Activated gamma-delta T cell (primary cell): ENCODE measurements at regions not wholly inside any gene's neighbourhood (a gene's known extent, or its start where the extent isn't known, plus 50 kb on each side); places are given as distances from the start of the nearest gene placed in this dataset.
"Not testable (repeated sequence)": the region's sequence is repeated elsewhere in the genome, so short reads cannot be mapped to it uniquely, and the experiment has no call there.

Source experiments
- DNase-seq: peaks from one replicate; lab custom pipeline; 2025; lab: John Stamatoyannopoulos, UW

- DNase-seq, result no peak
Observed at GRCh38 chr1:148357037-148357436, 126.1 kb downstream of the PPIAL4G start.

- DNase-seq, result no peak
Observed at GRCh38 chr1:148355976-148356375, 127.1 kb downstream of the PPIAL4G start.

- DNase-seq, result no peak
Observed at GRCh38 chr1:148354913-148355308, 128.2 kb downstream of the PPIAL4G start.

- no peak for DNase-seq
Observed at GRCh38 chr1:148354284-148354912, 128.7 kb downstream of the PPIAL4G start.

DNA sequence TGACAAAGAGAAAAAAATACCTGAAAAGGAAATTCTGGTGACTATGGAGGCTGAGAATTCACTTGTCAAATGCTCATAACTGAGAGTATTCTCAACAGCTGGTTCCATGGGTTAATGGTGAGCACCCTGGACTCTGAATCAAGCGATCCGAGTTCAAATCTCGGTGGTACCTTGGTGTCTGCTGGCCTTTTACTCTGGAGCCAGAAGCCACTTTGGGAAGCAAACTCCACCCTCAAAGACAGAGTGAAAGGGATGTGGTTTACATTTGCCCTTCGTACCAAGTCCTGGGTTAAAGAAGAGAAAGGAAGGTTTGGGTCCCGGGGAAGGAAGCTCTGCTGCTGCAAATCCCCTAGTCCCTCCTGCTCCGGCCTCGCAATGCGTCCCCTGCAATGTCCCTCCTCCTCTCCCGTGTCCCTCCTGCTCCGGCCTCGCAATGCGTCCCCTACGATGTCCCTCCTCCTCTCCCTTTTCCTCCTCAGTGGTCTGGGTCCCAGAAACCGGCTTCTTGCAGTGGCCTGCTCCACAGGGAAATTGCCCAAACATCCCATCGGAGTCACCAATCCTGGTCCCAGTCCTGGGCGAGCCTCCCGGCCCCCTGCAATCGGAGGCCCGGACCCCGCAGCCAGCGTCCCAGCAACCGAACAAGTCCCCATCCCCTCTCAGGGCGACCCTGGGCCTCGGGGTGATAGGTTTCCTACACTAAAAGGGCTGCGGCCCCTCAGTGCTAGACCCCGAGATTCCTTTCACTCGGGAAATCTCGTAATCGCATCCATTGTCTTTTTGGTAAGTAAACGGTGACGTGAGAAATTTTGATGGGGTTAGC lies 129.4 kb downstream of the PPIAL4G start:
- no peak for DNase-seq

DNA sequence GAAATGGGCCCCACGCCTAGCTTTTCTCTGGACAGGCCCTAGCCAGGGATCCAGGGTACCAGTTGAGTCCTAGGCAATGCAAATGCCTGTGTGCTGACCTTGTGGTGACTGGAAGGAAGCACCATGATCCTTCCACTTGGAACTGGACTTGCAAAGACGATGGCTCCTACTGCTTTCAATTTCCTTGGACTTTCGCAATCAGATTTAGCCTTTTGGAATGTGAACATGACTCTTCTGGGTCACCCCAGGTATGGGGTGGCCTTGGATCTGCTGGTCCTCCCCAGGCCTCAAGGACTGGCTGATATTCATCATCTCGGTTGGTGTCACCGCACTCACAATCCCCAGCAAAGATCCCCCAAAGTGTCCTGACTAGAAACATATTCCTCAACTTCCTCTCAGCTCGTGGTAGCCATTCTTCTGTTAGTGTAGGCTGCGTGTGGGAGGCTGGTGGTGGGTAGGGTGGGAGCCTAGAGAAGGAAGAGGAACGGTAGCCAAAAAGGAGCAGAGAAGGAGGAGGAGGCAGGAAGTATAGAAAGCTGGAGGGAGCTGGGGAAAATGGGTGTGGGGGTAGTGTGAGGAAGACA lies 130.5 kb downstream of the PPIAL4G start:
- no peak for DNase-seq

GRCh38 chr1:148347781-148348180 lies 135.3 kb downstream of the PPIAL4G start:
- no peak for DNase-seq

DNA sequence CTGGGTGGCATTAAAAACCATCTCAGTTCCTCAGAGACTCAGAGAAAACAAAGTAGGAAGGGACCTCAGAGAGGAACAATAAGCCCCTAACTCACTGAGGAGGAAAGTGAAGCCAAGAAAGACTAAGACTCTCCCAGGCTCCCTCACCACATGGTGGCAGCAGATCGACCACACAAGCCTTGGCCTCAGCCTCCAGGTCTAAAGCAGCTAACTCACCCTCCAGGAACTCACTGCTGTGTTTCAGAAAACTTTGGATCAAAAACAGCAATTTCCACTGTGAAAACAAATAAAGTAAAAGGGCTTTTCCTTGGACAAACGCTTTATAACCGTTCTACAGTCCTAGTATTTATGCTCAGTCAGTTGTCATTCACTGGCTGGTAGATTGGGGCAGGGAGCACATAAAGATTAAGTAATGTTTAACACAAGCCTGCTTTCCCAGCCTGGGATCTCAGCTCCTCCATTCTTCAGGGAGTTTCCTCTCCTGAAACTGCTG lies 137.4 kb downstream of the PPIAL4G start:
- not testable (repeated sequence) for DNase-seq

- not testable (repeated sequence) for DNase-seq
Observed at GRCh38 chr1:148344651-148345050, 138.5 kb downstream of the PPIAL4G start.

DNA sequence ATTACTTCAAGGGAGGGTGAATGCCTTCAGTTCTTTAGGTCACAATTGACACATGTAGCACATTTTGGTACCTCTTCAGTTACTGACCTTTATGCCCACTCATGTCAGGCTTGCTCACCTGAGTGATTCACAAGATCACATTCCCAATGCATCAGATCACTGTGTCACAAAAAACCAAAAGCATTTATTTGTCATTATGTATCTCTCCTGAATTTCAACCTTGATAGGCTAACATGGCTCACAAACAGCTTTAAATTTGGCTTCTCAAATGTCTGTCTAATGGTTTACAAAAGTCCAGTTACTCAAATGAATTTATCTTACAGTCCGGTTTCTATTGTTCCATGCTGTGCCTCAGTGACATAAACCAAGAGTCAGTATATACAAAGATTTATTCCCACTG lies 141.4 kb downstream of the PPIAL4G start:
- DNase-seq, result not testable (repeated sequence)

DNA sequence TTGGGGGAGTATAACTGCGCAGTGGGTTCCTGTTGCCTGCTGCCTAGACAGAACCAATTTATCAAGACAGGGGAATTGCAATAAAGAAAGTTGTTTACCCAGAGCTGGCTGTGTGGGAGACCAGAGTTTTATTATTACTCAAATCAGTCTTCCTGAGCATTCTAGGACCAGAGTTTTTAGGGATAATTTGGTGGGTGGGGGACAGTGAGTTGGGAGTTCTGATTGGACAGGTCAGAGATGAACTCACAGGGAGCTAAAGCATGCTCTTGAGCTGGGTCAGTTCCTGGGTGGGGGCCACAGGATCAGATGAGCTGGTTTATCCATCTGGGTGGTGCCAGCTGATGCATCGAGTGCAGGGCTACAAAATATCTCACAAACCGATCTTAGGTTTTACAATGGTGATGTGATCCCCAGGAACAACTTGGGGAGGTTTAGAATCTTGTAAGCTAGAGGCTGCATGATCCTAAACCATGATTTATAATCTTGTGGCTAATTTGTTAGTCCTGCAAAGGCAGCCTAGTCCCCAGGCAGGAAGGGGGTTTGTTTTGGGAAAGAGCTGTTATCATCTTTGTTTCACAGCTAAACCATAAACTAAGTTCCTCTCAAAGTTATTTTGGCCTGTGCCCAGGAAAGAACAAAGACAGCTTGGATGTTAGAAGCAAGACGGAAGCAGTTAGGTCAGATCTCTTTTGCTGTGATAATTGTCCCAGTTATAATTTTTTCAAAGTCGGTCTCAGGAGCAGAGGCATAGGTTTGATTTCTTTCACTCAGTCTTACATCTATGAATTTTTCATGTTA lies 146.8 kb downstream of the PPIAL4G start:
- not testable (repeated sequence) for DNase-seq

DNA sequence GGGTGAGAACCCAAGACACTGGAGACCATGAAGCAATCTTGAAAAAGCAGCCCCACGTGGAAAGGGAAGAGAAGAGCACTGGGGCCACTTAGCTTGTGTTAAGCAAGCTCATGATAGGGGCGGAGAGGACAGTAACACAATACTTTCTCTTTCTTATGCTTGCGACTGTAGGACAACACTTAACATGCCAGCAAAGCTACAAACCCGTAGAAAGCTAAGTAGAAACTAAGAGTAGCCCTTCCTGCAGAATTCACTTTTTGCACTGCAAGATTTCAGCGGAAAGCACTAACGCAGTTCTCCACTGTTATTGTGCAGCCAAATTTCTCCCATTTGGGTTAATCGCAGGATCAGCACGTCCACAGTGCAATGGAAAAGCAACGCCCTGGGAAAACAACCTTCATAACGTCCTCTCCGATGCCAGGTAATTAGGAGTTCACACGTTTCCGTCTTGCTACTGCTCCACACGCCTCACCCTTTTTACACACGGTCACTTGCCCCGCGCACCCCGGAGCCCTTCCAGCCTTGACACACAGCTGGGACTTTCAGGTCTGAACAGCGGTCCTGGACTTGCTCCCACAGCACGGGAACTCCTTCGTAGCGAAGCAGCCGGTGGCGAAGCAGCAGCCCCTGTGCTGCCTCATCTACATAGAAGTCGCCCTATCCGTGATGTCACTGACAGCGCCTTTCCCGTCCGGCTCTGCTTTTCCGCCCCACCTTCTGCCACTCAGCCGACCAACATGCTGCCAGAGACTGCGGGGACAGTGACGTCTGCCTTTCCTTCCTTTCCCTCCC lies 148.6 kb downstream of the PPIAL4G start:
- DNase-seq, result peak; percentile 38

- DNase-seq, result no peak
Observed at GRCh38 chr1:148333875-148334338, 149.2 kb downstream of the PPIAL4G start.

- no peak for DNase-seq
Observed at GRCh38 chr1:148328884-148329283, 154.2 kb downstream of the PPIAL4G start.

DNA sequence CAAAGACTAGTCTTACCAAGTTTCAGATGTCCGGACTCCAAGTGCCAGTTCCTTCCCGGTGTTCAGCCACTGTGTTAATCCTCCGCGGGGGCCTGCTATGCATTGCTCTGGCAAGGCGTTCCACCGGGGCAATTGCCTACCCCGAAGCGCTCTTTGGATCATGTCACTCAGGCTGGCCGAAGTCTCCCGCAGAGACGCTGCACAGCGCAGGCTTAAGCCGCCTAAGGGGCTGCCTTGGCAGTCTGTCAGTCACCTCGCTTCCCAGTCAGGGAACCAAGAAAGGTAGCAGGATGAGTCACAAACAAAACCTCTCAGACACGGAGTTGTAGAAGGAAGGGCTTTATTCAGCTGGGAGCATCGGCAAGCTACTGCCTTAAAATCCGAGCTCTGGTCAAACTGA lies 158.1 kb downstream of the PPIAL4G start:
- not testable (repeated sequence) for DNase-seq

DNA sequence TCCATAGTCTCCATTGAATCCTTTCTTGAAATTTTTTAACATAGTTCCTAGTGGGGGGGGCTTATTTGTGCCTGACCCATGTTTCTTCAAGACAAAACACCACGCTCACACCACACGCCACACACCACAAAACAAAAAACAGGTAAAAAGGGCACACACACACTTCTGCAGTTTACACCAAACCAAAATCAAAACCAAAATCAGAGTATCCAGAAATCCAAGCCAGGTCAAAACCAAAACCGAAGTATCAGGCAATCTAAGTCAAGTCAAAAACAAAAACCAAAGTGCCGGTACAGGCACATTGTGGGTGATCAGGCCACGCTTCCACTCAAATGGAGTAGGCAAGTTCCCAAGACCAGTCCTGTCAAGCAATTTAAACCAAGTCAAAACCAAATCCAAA lies 158.6 kb downstream of the PPIAL4G start:
- DNase-seq, result not testable (repeated sequence)

GRCh38 chr1:148320079-148320478 lies 163.0 kb downstream of the PPIAL4G start:
- not testable (repeated sequence) for DNase-seq

- no peak for DNase-seq
Observed at GRCh38 chr1:148318904-148319242, 164.2 kb downstream of the PPIAL4G start.

- no peak for DNase-seq
Observed at GRCh38 chr1:148318123-148318903, 164.8 kb downstream of the PPIAL4G start.

GRCh38 chr1:148317288-148317985 lies 165.4 kb upstream of the NBPF11 start:
- no peak for DNase-seq
